Fibroblast of villous mesenchyme (primary cell): ENCODE measurements at regions not wholly inside any gene's neighbourhood (a gene's known extent, or its start where the extent isn't known, plus 50 kb on each side); places are given as distances from the start of the nearest gene placed in this dataset.

Experiments used
- DNase-seq: peaks from one replicate; pipeline ENCODE4 v3.0.0-alpha.2; 2010; ENCODE audit warnings: low read depth
- H3K4me3 ChIP-seq: 2 replicates; pipeline ENCODE4 v1.5.1; 2011; ENCODE audit warnings: low read depth, mild to moderate bottlenecking, low read length
- CTCF ChIP-seq: IDR thresholded peaks from 2 replicates; pipeline ENCODE4 v1.5.1; 2012; ENCODE audit warnings: low read depth, mild to moderate bottlenecking, low read length; ENCODE audit not compliant: insufficient read depth

GRCh38 chr2:138106606-138107005, 142.3 kb downstream of the HNMT start:
- no peak for TF ChIP-seq CTCF

DNA sequence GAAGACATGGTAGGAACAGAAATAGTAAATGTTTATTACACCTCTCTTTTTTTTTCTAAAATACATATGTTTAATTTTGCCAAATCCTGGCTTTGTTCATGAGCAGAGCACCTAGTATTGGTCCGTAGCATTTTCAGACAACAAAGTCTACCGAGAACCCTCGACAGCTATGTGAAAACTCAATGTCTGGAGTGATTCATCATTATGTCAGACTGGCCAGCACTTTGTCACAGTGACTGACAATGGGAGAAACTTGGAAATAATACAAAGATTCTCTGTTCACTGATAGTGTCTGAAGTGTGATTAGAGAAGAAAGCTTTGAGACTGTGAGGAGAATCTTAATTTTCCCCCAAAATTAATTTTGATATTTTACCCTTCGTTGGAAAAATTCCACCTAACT, 143.0 kb downstream of the HNMT start:
- no peak for TF ChIP-seq CTCF
- DNase-seq: no peak
- H3K4me3 ChIP-seq: no peak overlapping the region

More at GRCh38 chr2:138106606-138107005, 142.3 kb downstream of the HNMT start:
- no peak overlapping the region for H3K4me3 ChIP-seq
- DNase-seq: no peak

- H3K4me3 ChIP-seq: no peak overlapping the region
- no peak for DNase-seq
Observed at GRCh38 chr2:138110453-138111083, 146.3 kb downstream of the HNMT start.

DNA sequence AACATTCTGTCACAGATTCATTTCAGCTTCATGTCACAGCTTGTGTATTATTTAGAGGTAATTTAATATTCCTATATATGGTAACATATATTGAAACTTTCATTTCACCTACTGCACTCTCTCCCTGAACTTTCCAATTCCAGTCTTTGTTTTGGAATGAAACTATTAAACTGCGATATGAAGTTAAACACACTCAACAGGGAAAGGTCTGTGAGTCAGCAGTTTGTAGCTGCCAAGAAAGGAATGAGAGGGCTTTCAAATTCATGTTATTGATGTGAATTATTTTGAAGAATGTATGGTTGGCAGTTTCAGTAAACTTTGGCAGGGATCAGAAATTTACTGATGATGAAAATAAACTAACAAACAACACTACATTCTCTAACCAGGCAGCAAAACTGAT, 148.3 kb downstream of the HNMT start:
- peak; percentile 14 for DNase-seq
- no peak overlapping the region for H3K4me3 ChIP-seq
- no peak for TF ChIP-seq CTCF

More at GRCh38 chr2:138110453-138111083, 146.3 kb downstream of the HNMT start:
- TF ChIP-seq CTCF: no peak

GRCh38 chr2:138113871-138114525, 149.7 kb downstream of the HNMT start:
- TF ChIP-seq CTCF: no peak
- DNase-seq: peak; percentile 29
- no peak overlapping the region for H3K4me3 ChIP-seq

GRCh38 chr2:138115666-138116065, 151.4 kb downstream of the HNMT start:
- H3K4me3 ChIP-seq: no peak overlapping the region
- no peak for TF ChIP-seq CTCF
- no peak for DNase-seq
